SK-N-SH treated with all-trans-retinoic acid at 6 μM for 48 hours (cell line): ENCODE measurements at regions not wholly inside any gene's neighbourhood (a gene's known extent, or its start where the extent isn't known, plus 50 kb on each side); places are given as distances from the start of the nearest gene placed in this dataset.

Source experiments
- ATAC-seq: fragments of 200-7000 bp; cut with Tn5 transposase; 3 replicates; pipeline ENCODE4 v1.9.1; 2020; ENCODE audit warnings: mild to moderate bottlenecking, moderate library complexity
- ARNTL ChIP-seq: fragments of 450-650 bp; formaldehyde crosslinking; IDR thresholded peaks from 2 replicates; pipeline ENCODE4 v1.5.0; 2020; ENCODE audit warnings: low read depth, mild to moderate bottlenecking, moderate library complexity, borderline replicate concordance
- CREB5 ChIP-seq: fragments of 250-450 bp; sonication (Bioruptor Pico); IDR thresholded peaks from 2 replicates; pipeline ENCODE4 v1.5.1; 2020; ENCODE audit warnings: low read depth, mild to moderate bottlenecking, moderate library complexity
- CSDC2 ChIP-seq: fragments of 250-450 bp; sonication (Bioruptor Pico); IDR thresholded peaks from 2 replicates; pipeline ENCODE4 v1.5.0; 2020; ENCODE audit warnings: mild to moderate bottlenecking, moderate library complexity
- ESRRG ChIP-seq: fragments of 250-450 bp; sonication (Bioruptor Pico); IDR thresholded peaks from 2 replicates; pipeline ENCODE4 v1.6.1; 2021; ENCODE audit warnings: mild to moderate bottlenecking
- GLIS3 ChIP-seq: fragments of 250-450 bp; sonication (Bioruptor Pico); IDR thresholded peaks from 2 replicates; pipeline ENCODE4 v1.5.0; 2020; ENCODE audit warnings: mild to moderate bottlenecking, moderate library complexity
- ISL1 ChIP-seq: fragments of 250-450 bp; sonication (Bioruptor Pico); IDR thresholded peaks from 2 replicates; pipeline ENCODE4 v2.1.2; 2022; ENCODE audit warnings: mild to moderate bottlenecking, moderate library complexity
- OSR1 ChIP-seq: fragments of 250-450 bp; sonication (Bioruptor Pico); IDR thresholded peaks from 2 replicates; pipeline ENCODE4 v1.8.0; 2022; ENCODE audit warnings: moderate library complexity, mild to moderate bottlenecking, inconsistent platforms
- RARB ChIP-seq: fragments of 250-450 bp; sonication (Bioruptor Pico); IDR thresholded peaks from 2 replicates; pipeline ENCODE4 v1.8.0; 2021; ENCODE audit warnings: mild to moderate bottlenecking, moderate library complexity
- SNAI2 ChIP-seq: fragments of 250-450 bp; sonication (Bioruptor Pico); IDR thresholded peaks from 2 replicates; pipeline ENCODE4 v1.5.0; 2020; ENCODE audit warnings: mild to moderate bottlenecking, moderate library complexity
- TCF4 ChIP-seq: fragments of 250-450 bp; sonication (Bioruptor Pico); IDR thresholded peaks from 2 replicates; pipeline ENCODE4 v1.8.0; 2021; ENCODE audit warnings: mild to moderate bottlenecking, moderate library complexity, borderline replicate concordance
- TOX ChIP-seq: fragments of 250-450 bp; sonication (Bioruptor Pico); IDR thresholded peaks from 2 replicates; pipeline ENCODE4 v1.8.0; 2021; ENCODE audit warnings: mild to moderate bottlenecking, moderate library complexity, borderline replicate concordance
- ZC3H10 ChIP-seq: fragments of 250-450 bp; sonication (Bioruptor Pico); IDR thresholded peaks from 2 replicates; pipeline ENCODE4 v1.5.1; 2021; ENCODE audit warnings: mild to moderate bottlenecking, moderate library complexity
- ZFP3 ChIP-seq: fragments of 250-450 bp; sonication (Bioruptor Pico); IDR thresholded peaks from 2 replicates; pipeline ENCODE4 v1.5.0; 2020; ENCODE audit warnings: mild to moderate bottlenecking, moderate library complexity
- ZFP30 ChIP-seq: fragments of 450-650 bp; formaldehyde crosslinking; IDR thresholded peaks from 2 replicates; pipeline ENCODE4 v1.5.0; 2022; ENCODE audit warnings: mild to moderate bottlenecking, moderate library complexity
- ZNF565 ChIP-seq: fragments of 450-650 bp; formaldehyde crosslinking; conservative IDR thresholded peaks from 2 replicates; pipeline ENCODE4 v1.5.0; 2020; ENCODE audit warnings: low read depth, mild to moderate bottlenecking, moderate library complexity
- ZNF70 ChIP-seq: fragments of 450-650 bp; formaldehyde crosslinking; IDR thresholded peaks from 2 replicates; pipeline ENCODE4 v1.5.0; 2020; ENCODE audit warnings: mild to moderate bottlenecking, moderate library complexity
- TF ChIP-seq, protein P1 (sequence below): fragments of 250-450 bp; sonication (Bioruptor Pico); IDR thresholded peaks from 2 replicates; pipeline ENCODE4 v1.5.0; 2020; ENCODE audit warnings: mild to moderate bottlenecking, moderate library complexity
- TF ChIP-seq, protein P2 (sequence below): fragments of 250-450 bp; sonication (Bioruptor Pico); IDR thresholded peaks from 2 replicates; pipeline ENCODE4 v1.5.1; 2021; ENCODE audit warnings: mild to moderate bottlenecking, moderate library complexity
- TF ChIP-seq, protein P3 (sequence below): fragments of 250-450 bp; sonication (Bioruptor Pico); IDR thresholded peaks from 2 replicates; pipeline ENCODE4 v1.8.0; 2021; ENCODE audit warnings: low read depth, mild to moderate bottlenecking, moderate library complexity, borderline replicate concordance

DNA sequence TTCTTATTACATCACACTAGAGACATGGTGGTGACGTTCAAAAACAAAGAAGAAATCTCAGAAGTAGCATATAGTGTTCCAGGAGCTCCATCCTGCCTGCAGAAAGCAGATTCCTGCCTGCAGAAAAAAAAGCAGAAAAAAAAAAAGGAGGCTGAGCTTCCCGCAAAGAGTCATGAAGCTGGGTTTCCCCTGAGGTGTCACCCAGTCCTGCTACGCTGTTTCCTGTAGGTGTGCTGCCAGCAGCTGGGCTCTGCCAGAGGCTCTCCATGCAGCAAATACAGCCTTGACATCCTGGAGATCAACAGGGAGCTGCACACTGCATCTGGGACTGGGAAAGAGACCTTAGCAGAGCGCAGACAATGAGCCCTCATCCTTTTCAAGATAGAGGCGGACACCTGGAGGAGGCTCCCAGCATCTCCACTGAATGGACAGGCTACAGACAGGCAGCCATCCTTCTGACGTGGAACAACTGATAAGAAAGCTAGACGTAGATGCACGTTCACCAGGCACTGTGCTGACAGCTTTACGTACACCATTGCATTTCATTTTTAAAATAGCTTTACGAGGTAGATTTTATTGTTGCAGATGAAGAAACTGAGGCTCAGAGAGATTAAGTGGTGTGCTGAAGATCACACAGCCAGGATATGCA, 350.9 kb downstream of the FOXO1 start:
- TF ChIP-seq TCF4 (CRISPR knock-in tag) = no peak
- no peak for TF ChIP-seq OSR1 (CRISPR knock-in tag)
- no peak for TF ChIP-seq ZFP30 (CRISPR knock-in tag)
- TF ChIP-seq, protein P1, sequence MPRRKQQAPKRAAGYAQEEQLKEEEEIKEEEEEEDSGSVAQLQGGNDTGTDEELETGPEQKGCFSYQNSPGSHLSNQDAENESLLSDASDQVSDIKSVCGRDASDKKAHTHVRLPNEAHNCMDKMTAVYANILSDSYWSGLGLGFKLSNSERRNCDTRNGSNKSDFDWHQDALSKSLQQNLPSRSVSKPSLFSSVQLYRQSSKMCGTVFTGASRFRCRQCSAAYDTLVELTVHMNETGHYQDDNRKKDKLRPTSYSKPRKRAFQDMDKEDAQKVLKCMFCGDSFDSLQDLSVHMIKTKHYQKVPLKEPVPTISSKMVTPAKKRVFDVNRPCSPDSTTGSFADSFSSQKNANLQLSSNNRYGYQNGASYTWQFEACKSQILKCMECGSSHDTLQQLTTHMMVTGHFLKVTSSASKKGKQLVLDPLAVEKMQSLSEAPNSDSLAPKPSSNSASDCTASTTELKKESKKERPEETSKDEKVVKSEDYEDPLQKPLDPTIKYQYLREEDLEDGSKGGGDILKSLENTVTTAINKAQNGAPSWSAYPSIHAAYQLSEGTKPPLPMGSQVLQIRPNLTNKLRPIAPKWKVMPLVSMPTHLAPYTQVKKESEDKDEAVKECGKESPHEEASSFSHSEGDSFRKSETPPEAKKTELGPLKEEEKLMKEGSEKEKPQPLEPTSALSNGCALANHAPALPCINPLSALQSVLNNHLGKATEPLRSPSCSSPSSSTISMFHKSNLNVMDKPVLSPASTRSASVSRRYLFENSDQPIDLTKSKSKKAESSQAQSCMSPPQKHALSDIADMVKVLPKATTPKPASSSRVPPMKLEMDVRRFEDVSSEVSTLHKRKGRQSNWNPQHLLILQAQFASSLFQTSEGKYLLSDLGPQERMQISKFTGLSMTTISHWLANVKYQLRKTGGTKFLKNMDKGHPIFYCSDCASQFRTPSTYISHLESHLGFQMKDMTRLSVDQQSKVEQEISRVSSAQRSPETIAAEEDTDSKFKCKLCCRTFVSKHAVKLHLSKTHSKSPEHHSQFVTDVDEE (CRISPR knock-in tag) = no peak
- no peak for TF ChIP-seq ESRRG (CRISPR knock-in tag)
- no peak for TF ChIP-seq CREB5 (CRISPR knock-in tag)
- TF ChIP-seq, protein P2, sequence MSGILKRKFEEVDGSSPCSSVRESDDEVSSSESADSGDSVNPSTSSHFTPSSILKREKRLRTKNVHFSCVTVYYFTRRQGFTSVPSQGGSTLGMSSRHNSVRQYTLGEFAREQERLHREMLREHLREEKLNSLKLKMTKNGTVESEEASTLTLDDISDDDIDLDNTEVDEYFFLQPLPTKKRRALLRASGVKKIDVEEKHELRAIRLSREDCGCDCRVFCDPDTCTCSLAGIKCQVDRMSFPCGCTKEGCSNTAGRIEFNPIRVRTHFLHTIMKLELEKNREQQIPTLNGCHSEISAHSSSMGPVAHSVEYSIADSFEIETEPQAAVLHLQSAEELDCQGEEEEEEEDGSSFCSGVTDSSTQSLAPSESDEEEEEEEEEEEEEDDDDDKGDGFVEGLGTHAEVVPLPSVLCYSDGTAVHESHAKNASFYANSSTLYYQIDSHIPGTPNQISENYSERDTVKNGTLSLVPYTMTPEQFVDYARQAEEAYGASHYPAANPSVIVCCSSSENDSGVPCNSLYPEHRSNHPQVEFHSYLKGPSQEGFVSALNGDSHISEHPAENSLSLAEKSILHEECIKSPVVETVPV (CRISPR knock-in tag) = no peak
- TF ChIP-seq TOX (CRISPR knock-in tag) = no peak
- TF ChIP-seq ZC3H10 = no peak
- no peak for TF ChIP-seq SNAI2 (CRISPR knock-in tag)
- no peak for TF ChIP-seq RARB
- TF ChIP-seq, protein P3, sequence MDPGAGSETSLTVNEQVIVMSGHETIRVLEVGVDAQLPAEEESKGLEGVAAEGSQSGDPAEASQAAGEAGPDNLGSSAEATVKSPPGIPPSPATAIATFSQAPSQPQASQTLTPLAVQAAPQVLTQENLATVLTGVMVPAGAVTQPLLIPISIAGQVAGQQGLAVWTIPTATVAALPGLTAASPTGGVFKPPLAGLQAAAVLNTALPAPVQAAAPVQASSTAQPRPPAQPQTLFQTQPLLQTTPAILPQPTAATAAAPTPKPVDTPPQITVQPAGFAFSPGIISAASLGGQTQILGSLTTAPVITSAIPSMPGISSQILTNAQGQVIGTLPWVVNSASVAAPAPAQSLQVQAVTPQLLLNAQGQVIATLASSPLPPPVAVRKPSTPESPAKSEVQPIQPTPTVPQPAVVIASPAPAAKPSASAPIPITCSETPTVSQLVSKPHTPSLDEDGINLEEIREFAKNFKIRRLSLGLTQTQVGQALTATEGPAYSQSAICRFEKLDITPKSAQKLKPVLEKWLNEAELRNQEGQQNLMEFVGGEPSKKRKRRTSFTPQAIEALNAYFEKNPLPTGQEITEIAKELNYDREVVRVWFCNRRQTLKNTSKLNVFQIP (CRISPR knock-in tag) = no peak
- no peak for ATAC-seq

DNA sequence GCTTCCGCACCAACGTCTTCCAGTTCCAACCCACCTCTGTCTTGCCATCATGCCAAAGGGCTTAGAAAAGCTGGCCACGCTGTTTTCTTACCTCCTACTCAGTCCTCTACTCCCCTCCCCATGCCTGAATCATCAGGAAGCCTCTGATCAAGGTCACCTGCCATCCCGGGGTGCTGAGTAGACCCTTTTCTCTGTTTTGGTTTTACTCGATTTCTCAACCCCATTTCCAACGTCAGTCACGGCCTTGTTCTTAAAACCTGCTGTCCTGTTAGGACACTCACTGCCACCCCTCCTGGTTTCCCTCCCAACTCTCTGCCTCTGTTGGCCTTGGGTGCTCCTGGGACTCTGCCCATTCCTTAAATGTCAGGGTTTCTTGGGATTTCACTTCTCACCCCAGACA, 350.1 kb downstream of the FOXO1 start:
- no peak for ATAC-seq
- TF ChIP-seq TCF4 (CRISPR knock-in tag) = no peak
- no peak for TF ChIP-seq SNAI2 (CRISPR knock-in tag)
- no peak for TF ChIP-seq GLIS3
- no peak for TF ChIP-seq ZFP3 (CRISPR knock-in tag)
- TF ChIP-seq ZC3H10 = no peak
- TF ChIP-seq ZNF565 = no peak
- no peak for TF ChIP-seq CREB5 (CRISPR knock-in tag)
- no peak for TF ChIP-seq OSR1 (CRISPR knock-in tag)
- TF ChIP-seq, protein P1 (CRISPR knock-in tag) = no peak
- TF ChIP-seq ISL1 = no peak
- TF ChIP-seq, protein P3 (CRISPR knock-in tag) = no peak
- no peak for TF ChIP-seq CSDC2
- TF ChIP-seq ZNF70 (CRISPR knock-in tag) = no peak
- TF ChIP-seq ARNTL = no peak
